ENCODE measurements at regions not wholly inside any gene's neighbourhood (a gene's known extent, or its start where the extent isn't known, plus 50 kb on each side); places are given as distances from the start of the nearest gene placed in this dataset.

DNA sequence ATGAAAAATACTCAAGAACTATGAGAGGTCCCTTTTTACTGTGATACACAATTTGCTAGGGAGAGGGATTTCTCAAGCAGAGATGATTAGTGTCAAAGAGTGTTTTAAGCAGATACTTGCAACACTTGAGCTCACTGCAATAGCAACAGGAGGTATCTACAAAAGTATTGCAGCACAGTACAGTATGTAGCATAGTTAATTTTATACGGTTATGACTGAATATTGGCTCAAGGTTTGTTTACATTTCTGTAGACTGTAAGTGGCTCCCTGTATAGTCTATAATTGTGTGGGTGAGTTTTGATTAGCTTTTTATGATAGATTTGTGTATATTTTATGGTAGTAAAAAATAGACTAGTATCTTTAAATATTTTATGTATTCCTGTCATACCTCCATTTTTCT is 1177.2 kb downstream of the TECRL start:
- no peak overlapping the region for H3K4me3 ChIP-seq (ENCODE audit: low read depth, low read length)
- in situ Hi-C loops (cut with HindIII; ENCODE audit: low sequenced_read_pairs) = no loop called here
- no peak for DNase-seq (ENCODE audit: low read depth)
- TF ChIP-seq, protein P1, sequence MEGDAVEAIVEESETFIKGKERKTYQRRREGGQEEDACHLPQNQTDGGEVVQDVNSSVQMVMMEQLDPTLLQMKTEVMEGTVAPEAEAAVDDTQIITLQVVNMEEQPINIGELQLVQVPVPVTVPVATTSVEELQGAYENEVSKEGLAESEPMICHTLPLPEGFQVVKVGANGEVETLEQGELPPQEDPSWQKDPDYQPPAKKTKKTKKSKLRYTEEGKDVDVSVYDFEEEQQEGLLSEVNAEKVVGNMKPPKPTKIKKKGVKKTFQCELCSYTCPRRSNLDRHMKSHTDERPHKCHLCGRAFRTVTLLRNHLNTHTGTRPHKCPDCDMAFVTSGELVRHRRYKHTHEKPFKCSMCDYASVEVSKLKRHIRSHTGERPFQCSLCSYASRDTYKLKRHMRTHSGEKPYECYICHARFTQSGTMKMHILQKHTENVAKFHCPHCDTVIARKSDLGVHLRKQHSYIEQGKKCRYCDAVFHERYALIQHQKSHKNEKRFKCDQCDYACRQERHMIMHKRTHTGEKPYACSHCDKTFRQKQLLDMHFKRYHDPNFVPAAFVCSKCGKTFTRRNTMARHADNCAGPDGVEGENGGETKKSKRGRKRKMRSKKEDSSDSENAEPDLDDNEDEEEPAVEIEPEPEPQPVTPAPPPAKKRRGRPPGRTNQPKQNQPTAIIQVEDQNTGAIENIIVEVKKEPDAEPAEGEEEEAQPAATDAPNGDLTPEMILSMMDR (IDR thresholded peaks at IDR 0.05; ENCODE audit: low read depth, low read length, missing control alignments) = no peak

DNA sequence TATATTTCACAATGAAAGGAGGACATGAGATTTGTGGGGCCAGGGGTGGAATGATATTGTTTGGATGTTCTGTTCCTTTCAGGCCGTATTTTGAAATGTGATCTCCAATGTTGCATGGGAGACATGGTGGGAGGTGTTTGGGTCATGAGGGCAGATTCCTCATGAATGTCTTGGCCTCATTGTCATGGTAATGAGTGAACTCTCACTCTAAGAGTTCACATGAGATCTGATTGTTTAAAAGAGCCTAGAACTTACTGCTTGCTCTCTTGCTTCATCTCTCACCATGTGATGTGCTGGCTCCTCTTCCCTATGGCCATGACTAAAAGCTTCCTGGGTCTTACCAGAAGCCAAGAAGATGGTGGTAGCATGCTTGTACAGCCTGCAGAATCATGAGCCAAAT is 1183.0 kb downstream of the TECRL start:
- TF ChIP-seq, protein P1 (IDR thresholded peaks at IDR 0.05; ENCODE audit: low read depth, low read length, missing control alignments) = no peak
- no peak for DNase-seq (ENCODE audit: low read depth)
- no peak overlapping the region for H3K4me3 ChIP-seq (ENCODE audit: low read depth, low read length)
- in situ Hi-C loops (cut with HindIII; ENCODE audit: low sequenced_read_pairs) = no loop called here

DNA sequence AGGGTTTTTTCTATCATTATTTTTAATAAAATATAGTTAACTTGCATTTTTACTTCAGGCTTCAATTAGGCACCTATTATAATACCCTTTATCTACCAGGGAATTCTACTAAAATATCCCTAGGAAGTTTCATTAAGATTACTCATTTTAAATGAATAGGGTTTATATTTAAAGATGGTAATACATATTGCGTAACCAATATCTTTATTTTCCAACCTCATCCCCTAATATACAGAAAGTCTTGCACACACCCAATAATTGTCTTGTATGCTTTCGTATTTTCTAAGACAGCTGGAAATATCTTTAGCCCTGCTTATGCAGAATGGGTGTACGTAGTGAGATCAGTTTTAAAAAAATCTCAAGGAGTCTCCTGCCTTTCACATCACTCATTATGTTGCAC is 1186.8 kb downstream of the TECRL start:
- TF ChIP-seq, protein P1 (IDR thresholded peaks at IDR 0.05; ENCODE audit: low read depth, low read length, missing control alignments) = no peak
- DNase-seq (ENCODE audit: low read depth) = no peak
- H3K4me3 ChIP-seq (ENCODE audit: low read depth, low read length) = no peak overlapping the region
- in situ Hi-C loops (cut with HindIII; ENCODE audit: low sequenced_read_pairs) = no loop called here

DNA sequence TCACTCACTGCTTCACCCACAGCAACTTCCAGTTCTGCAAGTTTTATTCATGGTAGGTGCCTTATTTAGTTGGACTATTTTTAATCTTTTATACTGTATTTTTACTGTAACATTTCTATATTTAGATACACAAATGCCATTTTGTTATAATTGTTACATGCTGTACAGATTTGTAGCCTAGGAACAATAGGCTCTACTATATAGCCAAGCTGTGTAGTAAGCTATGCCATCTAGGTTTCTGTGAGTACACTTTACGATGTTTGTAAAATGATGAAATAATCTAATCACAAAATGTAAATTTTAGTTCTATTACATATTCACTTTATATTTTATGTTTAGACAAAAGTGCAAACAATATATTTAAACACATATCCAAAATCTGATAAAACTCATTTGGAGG is 1187.8 kb downstream of the TECRL start:
- no peak for DNase-seq (ENCODE audit: low read depth)
- TF ChIP-seq, protein P1 (IDR thresholded peaks at IDR 0.05; ENCODE audit: low read depth, low read length, missing control alignments) = no peak
- in situ Hi-C loops (cut with HindIII; ENCODE audit: low sequenced_read_pairs) = no loop called here
- H3K4me3 ChIP-seq (ENCODE audit: low read depth, low read length) = no peak overlapping the region

DNA sequence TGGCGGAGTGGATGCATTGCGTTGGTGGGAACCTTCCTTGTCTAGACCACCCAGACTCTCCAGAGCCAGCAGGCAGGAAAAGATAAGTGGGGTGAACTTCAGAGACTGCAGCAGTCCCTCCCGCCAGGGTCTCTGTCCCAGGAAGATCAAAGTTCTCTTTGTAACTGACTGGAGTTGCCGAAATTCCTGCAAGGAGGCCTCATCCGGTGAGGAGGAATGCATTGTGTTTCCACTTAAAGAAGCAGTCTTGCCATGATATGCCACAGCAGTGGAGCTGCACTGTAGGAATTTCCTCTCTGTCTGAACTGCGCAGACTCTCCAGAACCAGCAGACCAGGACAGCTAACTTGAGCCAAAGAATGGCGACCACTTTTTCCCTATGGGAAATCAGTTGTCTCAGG is 1190.4 kb downstream of the TECRL start:
- H3K4me3 ChIP-seq (ENCODE audit: low read depth, low read length) = no peak overlapping the region
- in situ Hi-C loops (cut with HindIII; ENCODE audit: low sequenced_read_pairs) = no loop called here
- no peak for DNase-seq (ENCODE audit: low read depth)
- TF ChIP-seq, protein P1 (IDR thresholded peaks at IDR 0.05; ENCODE audit: low read depth, low read length, missing control alignments) = no peak

DNA sequence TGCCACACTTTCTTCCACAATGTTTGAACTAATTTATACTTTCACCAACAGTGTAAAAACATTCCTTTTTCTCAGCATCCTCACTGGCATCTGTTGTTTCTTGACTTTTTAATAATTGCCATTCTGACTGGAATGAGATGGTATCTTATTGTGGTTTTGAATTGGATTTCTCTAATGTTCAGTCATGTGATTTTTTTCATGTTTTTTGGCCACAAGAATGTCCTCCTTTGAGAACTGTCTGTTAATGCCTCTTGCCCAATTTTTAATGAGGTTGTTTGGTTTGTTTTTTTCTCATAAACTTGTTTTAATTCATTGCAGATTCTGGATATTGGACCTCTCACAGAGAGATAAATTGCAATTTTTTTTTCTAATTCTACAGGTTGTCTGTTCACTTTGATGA is 1195.2 kb downstream of the TECRL start:
- H3K4me3 ChIP-seq (ENCODE audit: low read depth, low read length) = no peak overlapping the region
- TF ChIP-seq, protein P1 (IDR thresholded peaks at IDR 0.05; ENCODE audit: low read depth, low read length, missing control alignments) = no peak
- in situ Hi-C loops (cut with HindIII; ENCODE audit: low sequenced_read_pairs) = no loop called here
- DNase-seq (ENCODE audit: low read depth) = no peak
